ENCODE measurements at regions not wholly inside any gene's neighbourhood (a gene's known extent, or its start where the extent isn't known, plus 50 kb on each side); places are given as distances from the start of the nearest gene placed in this dataset.

DNA sequence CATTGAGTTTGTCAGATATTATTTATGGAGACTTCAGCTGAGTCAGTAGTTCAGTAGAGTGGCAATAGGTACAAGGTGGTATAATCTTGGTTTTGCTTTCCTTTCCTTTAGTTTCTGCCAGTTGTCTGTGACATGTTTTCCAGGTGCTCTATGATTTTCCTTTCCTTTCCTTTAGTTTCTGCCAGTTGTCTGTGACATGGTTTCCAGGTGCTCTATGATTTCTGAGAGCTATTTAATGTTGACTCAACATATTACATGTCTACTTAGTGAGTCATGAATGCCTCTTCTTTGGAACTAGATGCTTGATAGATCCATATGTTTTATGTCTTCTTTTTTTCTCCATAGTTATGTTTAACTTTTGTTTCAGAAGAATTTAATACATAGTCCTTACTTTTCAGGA, 186.4 kb upstream of the DEFB112 start:
- FAIRE-seq, result no peak

DNA sequence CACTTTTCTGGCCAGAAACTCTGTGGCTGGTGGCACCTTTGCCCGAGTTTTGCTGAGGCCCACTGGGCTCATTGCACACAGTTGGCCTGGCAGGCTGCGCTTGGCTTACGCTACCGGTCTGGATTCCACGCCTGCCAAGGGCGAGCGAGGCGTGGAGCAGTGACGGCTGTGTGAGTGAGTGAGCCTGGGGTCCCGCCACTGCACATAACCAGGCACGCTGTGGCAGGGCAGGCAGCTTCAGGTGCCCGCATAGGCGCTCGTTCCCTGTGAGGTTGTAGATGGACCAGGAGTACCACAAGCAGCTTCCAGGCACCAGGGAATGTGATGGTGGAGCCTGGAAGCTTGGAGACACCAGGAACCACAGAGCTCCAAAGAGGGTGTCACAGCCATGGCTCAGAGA, 190.1 kb upstream of the DEFB112 start:
- FAIRE-seq, result no peak

DNA sequence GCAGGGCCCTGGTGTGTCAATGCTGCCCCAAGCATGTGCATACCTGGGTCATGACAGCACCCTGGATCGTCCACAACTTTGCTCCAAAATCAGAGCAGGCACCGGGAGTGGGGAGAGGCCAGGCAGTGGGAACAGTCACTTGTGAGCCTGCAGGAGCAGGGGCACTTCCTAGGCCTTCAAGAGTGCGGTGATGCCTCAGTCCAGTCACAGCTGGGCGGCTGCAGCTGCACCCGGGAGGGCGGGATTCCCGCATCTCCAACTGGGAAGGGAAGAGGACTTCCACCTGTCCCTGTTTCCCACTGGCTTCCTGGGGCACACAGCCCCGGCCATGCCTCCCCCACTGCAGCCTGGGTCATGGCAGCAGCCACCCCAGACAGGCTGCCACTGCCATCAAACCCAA, 191.3 kb upstream of the DEFB112 start:
- no peak for FAIRE-seq

DNA sequence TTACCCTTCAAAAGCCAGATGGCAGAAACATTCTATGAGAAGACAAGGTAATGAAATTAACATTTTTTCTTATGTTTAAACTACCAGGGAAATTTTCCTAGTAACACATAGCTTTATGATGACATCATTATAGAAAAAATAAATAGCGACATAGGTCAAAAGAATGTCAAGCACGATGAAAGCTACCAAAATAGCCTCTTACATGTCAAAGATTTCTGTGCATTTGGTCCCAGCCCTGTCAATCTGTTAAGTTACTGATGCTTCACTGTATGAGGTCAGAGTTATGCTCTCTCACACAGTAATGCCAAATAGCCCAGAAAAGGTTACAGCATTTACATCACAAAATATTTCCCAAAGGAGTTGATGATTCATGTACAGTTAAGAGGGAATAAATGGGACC, 199.8 kb upstream of the DEFB112 start:
- no peak for FAIRE-seq

DNA sequence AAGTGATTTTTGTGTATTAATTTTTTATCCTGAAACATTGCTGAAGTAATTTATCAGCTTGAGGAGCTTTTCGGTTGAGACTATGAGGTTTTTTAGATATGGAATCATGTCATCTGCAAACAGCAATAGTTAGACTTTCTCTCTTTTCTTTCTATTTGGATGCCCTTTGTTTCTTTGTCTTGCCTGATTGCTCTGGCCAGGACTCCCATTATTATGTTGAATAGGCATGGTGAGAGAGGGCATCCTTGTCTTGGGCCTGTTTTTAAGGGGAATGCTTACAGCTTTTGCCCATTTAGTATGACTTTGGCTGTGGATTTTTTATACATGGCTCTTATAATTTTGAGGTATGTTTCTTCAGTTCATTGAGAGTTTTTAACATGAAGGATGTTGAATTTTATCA, 207.6 kb upstream of the DEFB112 start:
- no peak for FAIRE-seq

DNA sequence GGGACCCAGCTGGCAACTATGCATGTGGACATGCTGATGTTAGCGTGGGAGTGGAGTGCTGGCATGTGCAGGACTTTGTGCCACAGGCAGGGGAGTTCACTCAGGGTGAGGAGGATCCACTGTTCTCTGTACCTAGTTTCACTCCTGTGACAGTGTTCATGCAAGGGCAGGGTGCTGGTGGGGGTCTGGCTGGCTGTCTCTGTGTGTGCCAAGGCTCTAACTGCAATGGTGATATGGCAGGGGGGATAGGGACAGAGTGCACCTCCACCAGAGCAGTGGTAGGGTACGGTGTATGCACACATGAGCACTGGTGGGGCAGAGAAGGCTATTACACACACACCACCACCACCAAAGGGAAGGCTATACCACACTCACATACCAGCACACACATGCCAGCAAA, 210.2 kb upstream of the DEFB112 start:
- FAIRE-seq, result no peak

DNA sequence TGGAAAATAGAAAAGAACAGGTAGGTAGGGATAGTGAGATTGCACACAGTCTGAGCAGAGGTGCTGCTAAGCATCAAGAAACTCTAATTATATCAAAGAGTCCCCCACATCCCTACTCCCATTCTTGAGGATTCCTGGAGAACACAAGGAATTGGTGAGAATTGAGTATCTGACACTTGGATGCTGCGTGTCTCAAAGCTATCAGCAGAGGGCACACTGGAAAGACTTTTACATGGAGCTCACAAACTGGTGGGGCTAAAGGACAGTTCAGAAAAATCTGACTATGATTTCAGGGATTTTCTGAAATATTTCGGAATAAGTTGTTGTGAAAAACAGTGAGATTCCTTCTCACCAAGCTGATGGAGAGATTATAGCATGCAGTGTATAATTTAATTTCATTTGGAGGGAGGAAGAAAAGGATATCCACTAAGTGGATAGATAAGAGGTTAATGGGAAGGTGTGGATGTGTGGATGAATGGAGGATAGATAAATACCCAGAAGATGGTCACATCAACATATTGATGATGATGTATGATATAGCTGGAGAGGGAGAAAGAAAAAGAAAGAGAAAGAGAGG, 215.4 kb upstream of the DEFB112 start:
- no peak for FAIRE-seq

DNA sequence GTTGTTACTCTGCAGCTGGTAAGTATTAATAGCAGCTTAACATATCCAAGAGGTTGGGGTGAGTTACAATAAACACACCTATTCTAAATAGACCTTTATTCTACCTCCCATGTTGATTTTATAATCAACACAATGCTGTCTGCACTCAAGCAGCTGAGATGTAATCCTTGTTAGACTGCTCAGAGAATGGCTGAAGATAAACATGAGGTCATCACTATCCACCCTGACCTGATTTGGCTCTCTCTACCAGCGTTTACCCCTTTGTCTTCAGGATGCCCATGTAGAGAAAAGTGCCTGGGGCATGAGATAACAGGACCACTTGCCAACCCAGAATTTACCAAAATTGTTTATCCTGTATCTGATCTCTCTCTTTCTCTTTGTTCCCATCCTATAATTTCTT, 220.7 kb upstream of the DEFB112 start:
- FAIRE-seq, result no peak

DNA sequence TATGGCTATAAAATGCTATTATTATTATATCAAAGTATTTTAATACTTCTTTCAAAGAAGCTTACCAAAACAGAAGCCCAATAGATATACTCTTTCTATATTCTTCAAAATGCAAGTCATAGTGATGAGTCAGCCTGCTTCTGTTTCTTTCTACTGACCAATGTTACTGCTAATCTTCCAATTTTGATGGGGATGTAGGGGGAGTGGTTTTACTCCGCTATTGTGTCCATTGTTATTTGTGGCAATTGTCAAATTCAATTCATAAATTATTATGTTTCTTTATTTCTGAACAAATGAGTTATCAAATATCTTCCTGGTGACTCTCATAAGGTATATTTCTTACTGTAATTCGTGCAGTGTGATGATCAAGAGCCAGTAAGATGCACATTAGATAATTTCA, 221.5 kb upstream of the DEFB112 start:
- no peak for FAIRE-seq

DNA sequence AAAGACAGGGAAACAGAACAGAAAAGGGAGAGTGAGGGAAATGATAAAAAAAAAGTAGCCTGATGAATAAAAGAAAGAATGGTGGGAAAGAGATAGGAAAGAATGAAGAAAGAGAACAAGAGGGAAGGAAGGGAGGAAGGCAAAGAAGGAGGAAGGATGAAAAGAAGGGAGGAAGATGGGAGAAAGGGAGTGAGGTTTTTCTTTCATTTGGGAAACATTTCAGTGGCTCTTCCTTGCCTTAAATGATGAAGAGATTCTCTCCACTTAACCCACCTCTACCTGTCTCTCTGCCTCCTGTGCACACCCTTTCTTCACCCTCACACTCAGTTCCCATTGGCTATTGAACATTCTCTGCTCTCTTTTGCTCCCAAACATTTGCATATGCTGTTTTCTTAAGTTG, 222.1 kb upstream of the DEFB112 start:
- FAIRE-seq, result no peak

DNA sequence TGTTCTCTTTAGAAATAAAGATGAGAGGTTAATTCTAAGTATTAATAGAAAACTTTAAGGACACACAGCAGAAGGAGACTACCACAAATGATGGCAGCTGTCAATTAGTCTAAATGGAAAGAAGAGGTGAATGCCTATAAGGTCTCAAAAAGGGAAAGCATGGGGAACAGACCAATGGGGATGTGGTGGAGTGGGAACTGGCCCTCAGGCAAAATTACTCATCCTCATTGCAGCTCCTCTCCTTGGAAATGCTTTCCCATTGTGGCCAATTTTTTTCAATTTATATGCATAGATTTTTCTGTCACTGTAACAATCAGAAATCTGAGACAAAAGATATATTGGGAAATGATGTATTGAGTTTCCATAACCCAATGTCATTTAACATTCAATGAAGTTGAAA, 222.9 kb upstream of the DEFB112 start:
- no peak for FAIRE-seq

DNA sequence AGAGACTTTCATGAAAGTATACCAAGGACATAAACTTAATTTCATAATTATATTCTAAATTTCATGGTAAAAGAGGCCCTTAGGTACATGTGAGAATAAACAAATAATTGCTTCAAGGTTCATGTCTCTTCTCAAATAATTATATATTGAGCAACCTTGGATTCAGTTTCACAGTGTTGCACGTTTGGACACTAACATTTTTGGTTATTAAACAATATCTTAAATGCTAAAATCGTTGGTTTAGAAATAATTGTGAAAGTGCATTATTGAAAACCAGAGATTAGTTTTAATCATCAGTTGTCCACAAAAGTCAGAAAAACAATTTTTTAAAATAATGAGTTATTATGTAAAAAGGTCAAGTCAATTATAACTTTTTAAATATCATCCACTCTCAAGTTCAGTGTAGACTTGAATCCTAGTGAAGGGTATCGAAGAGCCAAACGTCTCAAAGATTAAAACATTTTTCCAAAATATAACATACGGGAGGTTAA, 227.1 kb upstream of the DEFB112 start:
- FAIRE-seq, result no peak

DNA sequence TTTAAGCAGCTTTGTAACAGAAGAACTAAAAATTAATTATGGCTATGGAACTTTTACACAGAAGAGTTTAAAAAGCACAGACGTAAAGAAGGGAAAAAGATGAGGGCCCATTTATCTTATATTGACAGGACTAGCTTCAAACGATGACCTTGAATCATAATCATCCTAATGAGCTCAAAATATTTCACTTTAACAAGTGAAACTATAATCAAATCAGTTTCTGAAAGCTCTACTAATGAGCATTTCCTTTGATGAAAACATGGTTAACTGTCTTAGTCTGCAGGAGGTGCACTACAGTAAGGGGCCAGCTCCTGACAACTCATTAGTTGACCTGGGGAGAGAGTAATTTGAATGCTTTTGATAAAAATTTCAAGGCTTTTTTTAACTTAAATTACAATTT, 228.0 kb upstream of the DEFB112 start:
- FAIRE-seq, result no peak

DNA sequence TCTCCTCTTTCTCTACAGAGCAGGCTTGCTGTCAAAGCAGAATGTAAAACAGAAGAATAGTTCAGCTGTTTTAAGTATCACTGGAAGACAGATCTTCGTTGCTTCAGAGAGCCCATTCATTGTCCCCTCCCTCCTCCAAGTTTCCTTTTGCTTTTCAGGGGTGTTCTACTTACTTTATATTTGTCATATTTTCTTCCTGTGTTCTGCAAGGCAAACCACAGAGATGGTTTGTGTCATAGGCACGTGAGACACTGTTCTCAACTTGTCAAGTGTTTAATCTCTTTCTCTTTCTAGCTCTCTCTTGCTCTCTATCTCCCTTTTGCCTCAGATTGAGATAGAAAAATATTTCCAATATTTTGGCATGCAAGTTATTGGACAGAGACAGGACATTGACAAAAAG, 228.9 kb upstream of the DEFB112 start:
- no peak for FAIRE-seq

DNA sequence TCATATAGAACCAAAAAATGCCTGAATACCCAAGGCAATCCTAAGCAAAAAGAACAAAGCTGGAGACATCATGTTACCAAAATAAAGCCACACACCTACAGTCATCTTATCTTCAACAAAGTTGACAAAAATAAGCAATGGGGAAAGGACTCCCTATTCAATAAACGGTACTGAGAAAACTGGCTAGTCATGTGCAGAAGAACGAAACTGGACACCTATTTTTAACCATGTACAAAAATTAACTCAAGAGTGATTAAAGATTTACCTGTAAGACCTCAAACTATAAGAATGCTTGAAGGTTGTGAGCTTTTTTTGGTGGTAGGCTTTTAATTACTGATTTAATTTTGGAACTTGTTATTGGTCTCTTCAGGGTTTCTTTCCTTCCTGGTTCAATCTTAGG, 236.0 kb upstream of the DEFB112 start:
- no peak for FAIRE-seq

DNA sequence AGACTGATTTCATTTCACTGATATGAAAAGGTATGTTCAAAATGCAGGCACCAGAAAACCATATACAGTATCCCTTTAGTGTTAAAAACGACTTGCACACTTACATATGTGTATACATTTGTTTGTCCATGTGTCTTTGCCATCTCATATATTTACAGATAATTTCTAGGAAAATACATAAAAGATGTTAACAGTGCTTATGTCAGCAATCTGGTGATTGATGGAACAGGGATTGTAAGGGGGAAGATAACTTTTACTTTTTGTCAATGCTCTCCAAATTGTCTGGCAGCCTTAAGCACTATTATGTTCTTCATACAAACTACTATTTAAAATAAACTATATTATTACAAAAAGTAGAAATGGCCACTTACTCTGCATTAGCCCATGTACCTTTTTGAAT, 238.5 kb upstream of the DEFB112 start:
- FAIRE-seq, result no peak

DNA sequence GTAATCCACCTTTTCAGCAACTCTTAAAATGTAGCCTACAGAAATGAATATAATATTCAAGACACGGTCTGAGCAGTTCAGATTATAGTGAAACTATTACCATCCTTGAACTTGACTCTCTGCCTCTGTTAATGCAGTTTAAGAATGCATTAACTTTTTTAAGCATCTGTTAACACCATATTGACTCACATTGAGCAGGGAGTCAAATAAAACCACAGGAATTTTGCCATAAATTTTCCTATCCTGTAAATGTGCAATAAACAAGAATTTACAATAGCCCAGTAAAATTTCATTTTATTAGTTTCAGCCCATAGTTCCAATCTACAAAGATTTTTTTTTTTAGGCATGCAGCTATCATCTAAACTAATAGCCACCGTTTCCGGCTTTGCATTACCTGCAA, 239.2 kb upstream of the DEFB112 start:
- FAIRE-seq, result no peak

DNA sequence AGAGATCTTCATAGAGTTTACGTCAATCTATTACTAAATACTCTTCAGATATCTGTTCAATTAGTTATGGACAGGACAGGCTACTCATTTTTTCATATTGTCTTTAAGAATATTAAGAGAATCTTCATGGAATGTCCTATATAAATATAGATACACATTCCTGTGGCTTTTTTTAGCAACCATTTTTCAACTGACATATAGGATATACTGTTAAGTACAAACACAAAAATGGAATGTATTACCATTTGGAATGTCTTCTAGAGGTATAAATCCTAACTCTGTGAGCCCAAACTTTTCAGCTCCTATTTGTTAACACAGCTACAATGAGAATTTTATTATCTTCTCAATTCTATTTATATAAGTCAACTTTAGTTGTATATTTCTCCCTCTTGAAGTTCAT, 239.6 kb upstream of the DEFB112 start:
- FAIRE-seq, result no peak

DNA sequence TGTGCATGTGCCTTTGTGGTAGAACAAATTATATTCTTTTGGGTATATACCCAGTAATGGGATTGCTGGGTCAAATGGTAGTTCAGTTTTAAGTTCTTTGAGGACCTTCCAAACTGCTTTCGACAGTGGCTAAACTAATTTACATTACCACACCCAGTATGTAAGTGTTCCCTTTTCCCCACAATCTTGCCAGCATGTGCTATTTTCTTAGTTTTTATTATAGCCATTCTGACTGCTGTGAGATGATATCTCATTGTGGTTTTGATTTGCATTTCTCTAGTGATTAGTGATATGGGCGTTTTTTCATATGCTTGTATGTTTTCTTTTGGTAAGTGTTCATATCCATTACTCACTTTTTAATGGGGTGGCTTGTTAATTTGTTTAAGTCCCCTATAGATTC, 251.6 kb upstream of the DEFB112 start:
- FAIRE-seq, result no peak

DNA sequence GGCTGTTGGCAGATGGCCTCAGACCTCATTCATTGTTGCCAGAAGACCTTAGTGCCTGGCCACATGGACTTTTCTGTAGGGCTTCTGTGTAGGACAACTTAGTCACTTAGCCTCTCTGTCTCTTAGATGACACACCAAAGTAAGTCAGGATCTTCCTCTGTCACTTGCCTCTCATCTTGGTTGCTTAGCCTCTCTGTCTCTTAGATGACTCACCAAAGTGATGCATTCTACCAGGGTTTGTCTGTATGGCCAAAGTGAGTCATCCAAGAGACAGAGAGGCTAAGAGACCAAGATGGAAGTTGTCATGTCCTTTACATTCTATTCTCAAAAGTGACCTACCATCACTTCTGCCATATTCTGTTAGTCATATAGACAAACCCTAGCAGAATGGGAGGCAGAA, 255.9 kb upstream of the DEFB112 start:
- no peak for FAIRE-seq

DNA sequence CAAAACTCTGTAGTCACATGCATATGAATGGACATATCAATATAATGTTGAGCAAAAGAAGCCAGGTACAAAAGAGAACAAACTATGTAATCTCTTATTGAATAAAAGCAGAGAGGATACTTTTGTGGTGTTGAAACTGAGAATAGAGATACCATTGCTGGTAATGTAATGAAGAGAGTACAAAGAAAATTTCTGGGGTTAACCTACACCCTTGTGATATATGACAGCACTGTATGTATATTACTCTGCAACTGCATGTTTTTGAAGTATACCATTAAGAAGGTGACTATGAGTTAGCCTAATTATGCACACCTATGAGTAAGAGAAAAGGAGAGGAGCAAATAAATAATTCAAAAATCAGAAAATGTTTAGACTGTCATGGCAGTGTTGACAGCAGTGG, 268.8 kb upstream of the DEFB112 start:
- FAIRE-seq, result no peak

DNA sequence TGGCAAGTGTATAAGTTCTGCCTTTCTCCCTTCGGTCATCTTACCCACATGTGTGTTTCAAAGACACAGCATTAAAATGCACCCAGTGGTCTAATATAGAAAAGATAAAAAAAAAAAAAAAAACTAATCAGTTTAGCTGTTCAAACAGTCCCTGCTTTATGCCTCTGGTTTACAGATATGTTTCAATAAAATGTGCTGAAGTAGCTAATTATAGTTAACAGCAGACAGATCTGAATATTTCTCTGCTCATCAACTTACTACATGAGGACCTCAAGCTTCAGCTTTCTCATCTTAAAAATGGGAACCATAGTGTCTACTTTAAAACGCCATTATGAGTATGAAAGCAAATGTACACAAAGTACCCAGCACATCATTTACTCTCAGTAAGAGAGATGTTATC, 280.6 kb upstream of the DEFB112 start:
- FAIRE-seq, result no peak

DNA sequence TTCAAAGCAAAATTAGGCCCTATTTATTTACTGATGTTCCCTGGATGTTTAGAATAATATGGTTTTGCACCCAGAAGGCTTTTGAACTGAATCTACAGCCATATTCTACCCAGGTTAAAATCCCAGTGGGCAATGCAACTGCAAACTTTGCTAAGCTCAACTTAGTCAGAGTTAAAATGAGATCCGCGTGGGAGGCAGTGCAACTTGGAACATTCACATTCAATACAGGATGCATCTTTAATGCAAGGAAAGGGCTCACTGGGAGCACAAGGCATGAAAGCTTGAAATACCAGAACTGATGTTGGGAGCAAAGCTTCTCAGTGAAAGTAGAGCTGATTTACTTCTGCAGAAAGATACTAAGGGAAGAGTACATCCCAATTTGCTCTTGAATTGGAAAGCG, 281.2 kb upstream of the DEFB112 start:
- FAIRE-seq, result no peak

DNA sequence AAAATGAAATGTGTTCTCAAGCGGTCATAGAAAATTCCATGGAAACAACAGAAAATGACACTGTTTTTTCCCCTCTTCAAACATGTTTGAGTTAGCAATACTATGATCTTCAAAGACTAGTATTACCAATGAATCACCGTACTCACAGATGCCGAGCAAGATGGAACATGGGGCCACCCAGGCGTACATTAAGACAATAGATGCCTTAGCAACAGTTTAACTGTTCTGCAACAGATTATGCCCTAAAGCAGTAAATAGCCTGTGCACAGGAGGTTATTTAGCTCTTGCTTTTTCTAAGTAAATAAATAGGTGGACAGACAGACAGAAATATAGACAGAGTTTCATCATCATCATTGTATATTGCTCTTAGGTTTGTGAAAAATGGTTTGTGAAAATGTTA, 284.0 kb upstream of the DEFB112 start:
- no peak for FAIRE-seq

DNA sequence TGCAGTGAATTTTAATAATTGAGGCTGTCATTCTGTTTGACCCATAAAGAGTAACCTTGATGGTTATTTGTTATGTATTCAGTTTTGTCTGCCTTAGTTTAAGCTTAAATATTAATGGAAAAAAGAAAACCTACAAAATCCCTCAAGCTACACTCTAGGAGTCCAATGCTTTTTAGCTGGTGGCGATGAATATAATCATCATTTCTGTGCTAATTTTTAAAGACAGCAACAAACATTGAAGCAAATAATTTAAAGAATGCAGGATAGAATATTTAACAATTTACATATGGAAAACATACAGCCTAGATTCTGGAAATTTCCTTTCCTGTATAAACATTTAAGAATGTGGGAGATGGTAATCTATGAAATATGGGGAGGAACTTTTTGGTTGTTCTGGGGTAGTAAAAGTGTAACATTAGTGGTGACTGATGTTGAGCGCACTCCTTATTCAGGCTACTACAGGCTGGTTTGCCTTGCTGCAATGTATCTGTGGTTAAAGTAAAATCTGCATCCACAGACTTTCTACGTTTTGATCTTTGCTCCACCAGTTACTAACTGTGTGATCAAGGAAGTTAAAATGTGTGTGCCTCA, 287.9 kb upstream of the DEFB112 start:
- no peak for FAIRE-seq

DNA sequence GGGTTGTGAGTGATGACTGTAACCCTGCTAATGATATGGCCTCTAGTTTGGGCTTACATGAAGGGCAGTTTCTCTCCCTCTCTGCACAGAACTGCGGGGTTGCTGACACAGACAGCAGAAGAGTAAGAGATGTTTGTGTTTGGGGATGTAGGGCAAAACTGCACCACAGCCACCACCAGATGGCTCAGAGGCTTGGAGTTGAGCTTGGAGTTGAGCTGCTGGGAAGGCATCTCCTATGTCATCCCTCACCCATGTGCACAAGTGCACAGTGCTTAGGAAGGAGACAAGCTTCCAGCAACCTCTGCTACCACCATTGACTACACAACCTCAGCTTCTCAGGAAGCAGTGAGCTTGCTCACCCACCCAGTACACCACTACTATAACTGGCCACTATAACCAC, 303.9 kb upstream of the DEFB112 start:
- no peak for FAIRE-seq

All from A204.1 (cell line).